WTC11 (cell line): ENCODE measurements at regions not wholly inside any gene's neighbourhood (a gene's known extent, or its start where the extent isn't known, plus 50 kb on each side); places are given as distances from the start of the nearest gene placed in this dataset.

ENCODE experiments used
- ATAC-seq: fragments of 200-7000 bp; cut with Tn5 transposase; 2 replicates; pipeline ENCODE4 v1.10.0; 2021; ENCODE audit warnings: mild to moderate bottlenecking, moderate library complexity
- CTCF ChIA-PET: fragments of 300-600 bp; sonication (Branson Sonifier 250); formaldehyde crosslinking; loops from one replicate; lab custom pipeline; 2021; ENCODE audit warnings: antibody characterized with exemption; lab: Charles Lee
- POLR2A ChIA-PET: fragments of 350-600 bp; sonication (Branson Sonifier 250); formaldehyde crosslinking; loops from one replicate; lab custom pipeline; 2021; ENCODE audit warnings: antibody characterized with exemption; lab: Charles Lee
- DNase-seq: peaks from one replicate; pipeline ENCODE4 v3.0.0; 2021; ENCODE audit warnings: low spot score
- H3K27ac Mint-ChIP-seq: 2 replicates; pipeline ENCODE4 v1.8.0; 2021; ENCODE audit warnings: mixed read lengths
- H3K27me3 Mint-ChIP-seq: 2 replicates; pipeline ENCODE4 v1.8.0; 2021; ENCODE audit warnings: low read depth, mild to moderate bottlenecking, moderate library complexity, mixed read lengths
- H3K36me3 Mint-ChIP-seq: 2 replicates; pipeline ENCODE4 v1.8.0; 2021; ENCODE audit warnings: mixed read lengths
- H3K4me1 Mint-ChIP-seq: 2 replicates; pipeline ENCODE4 v1.8.0; 2022; ENCODE audit warnings: mixed read lengths
- H3K4me3 Mint-ChIP-seq: 2 replicates; pipeline ENCODE4 v1.8.0; 2021; ENCODE audit warnings: mild to moderate bottlenecking, moderate library complexity, mixed read lengths
- H3K9me3 Mint-ChIP-seq: 2 replicates; pipeline ENCODE4 v1.8.0; 2021; ENCODE audit warnings: mixed read lengths
- AR ChIP-seq: fragments of 250-450 bp; sonication (Bioruptor Pico); IDR thresholded peaks from 2 replicates; pipeline ENCODE4 v1.9.0; 2021; ENCODE audit warnings: mild to moderate bottlenecking
- ATF1 ChIP-seq: sonication (generic); formaldehyde crosslinking; IDR thresholded peaks from 2 replicates; pipeline ENCODE4 v1.8.1; 2023; ENCODE audit warnings: mild to moderate bottlenecking, moderate library complexity, missing genetic modification reagents
- ATF6 ChIP-seq: sonication (generic); formaldehyde crosslinking; IDR thresholded peaks from 2 replicates; pipeline ENCODE4 v1.8.1; 2023; ENCODE audit warnings: mild to moderate bottlenecking, missing genetic modification reagents
- EMX1 ChIP-seq: fragments of 250-450 bp; sonication (Bioruptor Pico); IDR thresholded peaks from 2 replicates; pipeline ENCODE4 v1.8.0; 2021; ENCODE audit warnings: mild to moderate bottlenecking
- ESRRA ChIP-seq: sonication (generic); formaldehyde crosslinking; IDR thresholded peaks from 2 replicates; pipeline ENCODE4 v1.8.1; 2022; ENCODE audit warnings: mild to moderate bottlenecking, missing genetic modification reagents, borderline replicate concordance
- IRF2 ChIP-seq: sonication (generic); formaldehyde crosslinking; IDR thresholded peaks from 2 replicates; pipeline ENCODE4 v1.8.0; 2022; ENCODE audit warnings: low read depth, missing genetic modification reagents, borderline replicate concordance
- MLX ChIP-seq: sonication (generic); formaldehyde crosslinking; IDR thresholded peaks from 2 replicates; pipeline ENCODE4 v1.8.1; 2023; ENCODE audit warnings: mild to moderate bottlenecking, missing genetic modification reagents, moderate library complexity
- MXD4 ChIP-seq: fragments of 250-450 bp; sonication (Bioruptor Pico); IDR thresholded peaks from 2 replicates; pipeline ENCODE4 v1.8.0; 2021; ENCODE audit warnings: mild to moderate bottlenecking, moderate library complexity, borderline replicate concordance
- MYBL2 ChIP-seq: sonication (generic); formaldehyde crosslinking; IDR thresholded peaks from 2 replicates; pipeline ENCODE4 v1.8.1; 2023; ENCODE audit warnings: mild to moderate bottlenecking, moderate library complexity, missing genetic modification reagents
- PRRX2 ChIP-seq: fragments of 250-450 bp; sonication (Bioruptor Pico); IDR thresholded peaks from 2 replicates; pipeline ENCODE4 v1.8.0; 2021; ENCODE audit warnings: mild to moderate bottlenecking
- USF1 ChIP-seq: sonication (generic); formaldehyde crosslinking; IDR thresholded peaks from 2 replicates; pipeline ENCODE4 v1.8.0; 2022; ENCODE audit warnings: mild to moderate bottlenecking, missing genetic modification reagents
- USF2 ChIP-seq: sonication (generic); formaldehyde crosslinking; IDR thresholded peaks from 2 replicates; pipeline ENCODE4 v1.8.1; 2023; ENCODE audit warnings: mild to moderate bottlenecking, missing genetic modification reagents, moderate library complexity
- ZNF138 ChIP-seq: sonication (generic); formaldehyde crosslinking; conservative IDR thresholded peaks from 2 replicates; pipeline ENCODE4 v1.8.1; 2022; ENCODE audit warnings: mild to moderate bottlenecking, moderate library complexity, missing genetic modification reagents
- ZNF416 ChIP-seq: fragments of 250-450 bp; sonication (Bioruptor Pico); IDR thresholded peaks from 2 replicates; pipeline ENCODE4 v1.9.0; 2021; ENCODE audit warnings: mild to moderate bottlenecking, inconsistent platforms
- TF ChIP-seq, protein P1 (sequence below): sonication (generic); formaldehyde crosslinking; IDR thresholded peaks from 2 replicates; pipeline ENCODE4 v1.8.0; 2022; ENCODE audit warnings: mild to moderate bottlenecking, missing genetic modification reagents
- TF ChIP-seq, protein P2 (sequence below): fragments of 250-450 bp; sonication (Bioruptor Pico); IDR thresholded peaks from 2 replicates; pipeline ENCODE4 v1.8.0; 2021; ENCODE audit warnings: mild to moderate bottlenecking
- TF ChIP-seq, protein P3 (sequence below): sonication (generic); formaldehyde crosslinking; IDR thresholded peaks from 2 replicates; pipeline ENCODE4 v1.8.1; 2022; ENCODE audit warnings: mild to moderate bottlenecking, moderate library complexity, missing genetic modification reagents
- TF ChIP-seq, protein P4 (sequence below): fragments of 250-450 bp; sonication (Bioruptor Pico); IDR thresholded peaks from 2 replicates; pipeline ENCODE4 v2.1.2; 2022; ENCODE audit warnings: mild to moderate bottlenecking, moderate library complexity

DNA sequence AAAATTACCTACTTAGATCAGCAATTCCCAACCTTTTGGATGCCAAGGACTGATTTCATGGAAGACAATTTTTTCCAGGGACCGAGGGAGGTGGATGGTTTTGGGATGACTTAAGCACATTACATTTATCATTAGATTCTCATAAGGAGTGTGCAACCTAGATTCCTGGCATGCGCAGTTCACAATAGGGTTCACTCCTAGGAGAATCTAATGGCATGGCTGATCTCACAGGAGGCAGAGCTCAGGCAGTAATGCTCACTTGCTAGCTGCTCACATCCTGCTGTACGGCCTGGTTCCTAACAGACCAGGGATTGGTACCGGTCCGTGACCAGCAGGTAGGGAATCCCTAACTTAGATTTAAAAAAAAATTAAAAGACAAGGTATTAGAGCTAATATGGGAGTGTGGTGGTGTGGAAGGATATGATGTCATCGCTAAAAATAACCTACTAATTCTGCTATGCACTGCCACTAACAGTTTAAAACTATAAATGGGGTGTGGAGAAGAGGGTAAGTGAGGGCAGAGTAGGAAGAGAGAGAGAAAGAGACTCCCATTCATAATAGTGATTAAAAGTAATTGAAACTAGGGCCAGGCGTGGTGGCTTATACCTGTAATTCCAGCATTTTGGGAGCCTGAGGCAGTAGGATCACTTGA is 282.7 kb downstream of the BAMBI start:
- no peaks in the 10 kb centered on the region; the same call in 1 of the 2 replicates for H3K36me3 Mint-ChIP-seq
- H3K4me3 Mint-ChIP-seq = no peak overlapping the region
- TF ChIP-seq ZNF416 (CRISPR knock-in tag) (no peak), IRF2 (CRISPR knock-in tag) (no peak), ATF1 (CRISPR knock-in tag) (no peak), PRRX2 (CRISPR knock-in tag) (no peak), MXD4 (CRISPR knock-in tag) (no peak), MYBL2 (CRISPR knock-in tag) (no peak), MLX (no peak), USF1 (CRISPR knock-in tag) (no peak), EMX1 (CRISPR knock-in tag) (no peak), ZNF138 (CRISPR knock-in tag) (no peak), AR (CRISPR knock-in tag) (no peak), ESRRA (no peak), ATF6 (no peak), USF2 (no peak)
- TF ChIP-seq, protein P1, sequence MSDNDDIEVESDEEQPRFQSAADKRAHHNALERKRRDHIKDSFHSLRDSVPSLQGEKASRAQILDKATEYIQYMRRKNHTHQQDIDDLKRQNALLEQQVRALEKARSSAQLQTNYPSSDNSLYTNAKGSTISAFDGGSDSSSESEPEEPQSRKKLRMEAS (CRISPR knock-in tag) = no peak
- TF ChIP-seq, protein P2, sequence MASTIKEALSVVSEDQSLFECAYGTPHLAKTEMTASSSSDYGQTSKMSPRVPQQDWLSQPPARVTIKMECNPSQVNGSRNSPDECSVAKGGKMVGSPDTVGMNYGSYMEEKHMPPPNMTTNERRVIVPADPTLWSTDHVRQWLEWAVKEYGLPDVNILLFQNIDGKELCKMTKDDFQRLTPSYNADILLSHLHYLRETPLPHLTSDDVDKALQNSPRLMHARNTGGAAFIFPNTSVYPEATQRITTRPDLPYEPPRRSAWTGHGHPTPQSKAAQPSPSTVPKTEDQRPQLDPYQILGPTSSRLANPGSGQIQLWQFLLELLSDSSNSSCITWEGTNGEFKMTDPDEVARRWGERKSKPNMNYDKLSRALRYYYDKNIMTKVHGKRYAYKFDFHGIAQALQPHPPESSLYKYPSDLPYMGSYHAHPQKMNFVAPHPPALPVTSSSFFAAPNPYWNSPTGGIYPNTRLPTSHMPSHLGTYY (CRISPR knock-in tag) = no peak
- TF ChIP-seq, protein P3, sequence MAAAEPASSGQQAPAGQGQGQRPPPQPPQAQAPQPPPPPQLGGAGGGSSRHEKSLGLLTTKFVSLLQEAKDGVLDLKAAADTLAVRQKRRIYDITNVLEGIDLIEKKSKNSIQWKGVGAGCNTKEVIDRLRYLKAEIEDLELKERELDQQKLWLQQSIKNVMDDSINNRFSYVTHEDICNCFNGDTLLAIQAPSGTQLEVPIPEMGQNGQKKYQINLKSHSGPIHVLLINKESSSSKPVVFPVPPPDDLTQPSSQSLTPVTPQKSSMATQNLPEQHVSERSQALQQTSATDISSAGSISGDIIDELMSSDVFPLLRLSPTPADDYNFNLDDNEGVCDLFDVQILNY (CRISPR knock-in tag) = no peak
- TF ChIP-seq, protein P4, sequence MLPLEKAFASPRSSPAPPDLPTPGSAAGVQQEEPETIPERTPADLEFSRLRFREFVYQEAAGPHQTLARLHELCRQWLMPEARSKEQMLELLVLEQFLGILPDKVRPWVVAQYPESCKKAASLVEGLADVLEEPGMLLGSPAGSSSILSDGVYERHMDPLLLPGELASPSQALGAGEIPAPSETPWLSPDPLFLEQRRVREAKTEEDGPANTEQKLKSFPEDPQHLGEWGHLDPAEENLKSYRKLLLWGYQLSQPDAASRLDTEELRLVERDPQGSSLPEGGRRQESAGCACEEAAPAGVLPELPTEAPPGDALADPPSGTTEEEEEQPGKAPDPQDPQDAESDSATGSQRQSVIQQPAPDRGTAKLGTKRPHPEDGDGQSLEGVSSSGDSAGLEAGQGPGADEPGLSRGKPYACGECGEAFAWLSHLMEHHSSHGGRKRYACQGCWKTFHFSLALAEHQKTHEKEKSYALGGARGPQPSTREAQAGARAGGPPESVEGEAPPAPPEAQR = no peak
- no peak overlapping the region for H3K27ac Mint-ChIP-seq
- DNase-seq = no peak
- ChIA-PET POLR2A (no interaction called here), CTCF (no interaction called here)
- peaks cover 5% of the 10 kb centered on the region for H3K4me1 Mint-ChIP-seq
- peaks cover 29% of the 10 kb centered on the region for H3K9me3 Mint-ChIP-seq
- no peak for ATAC-seq
- H3K27me3 Mint-ChIP-seq = no peaks in the 10 kb centered on the region
